Muscle of back (tissue), 3 donors: ENCODE measurements at regions not wholly inside any gene's neighbourhood (a gene's known extent, or its start where the extent isn't known, plus 50 kb on each side); places are given as distances from the start of the nearest gene placed in this dataset.
"Not testable (repeated sequence)": the region's sequence is repeated elsewhere in the genome, so short reads cannot be mapped to it uniquely, and the experiment has no call there.

Experiments
- DNase-seq, 3 donors: peaks; one replicate each; pipeline versions ENCODE4 v3.0.0 to v3.0.0-alpha.2; 2013

GRCh38 chr1:182227864-182228547 lies 163.6 kb downstream of the GLUL start:
- no peak for DNase-seq

GRCh38 chr1:182226618-182227017 lies 165.0 kb downstream of the GLUL start:
- DNase-seq = no peak

- not testable (repeated sequence) for DNase-seq
These were observed 164.2 kb upstream of the ZNF648 start for GRCh38 chr1:182225755-182226154.

GRCh38 chr1:182221990-182222389 lies 160.5 kb upstream of the ZNF648 start:
- DNase-seq = not testable (repeated sequence)

- not testable (repeated sequence) for DNase-seq
These were observed 159.9 kb upstream of the ZNF648 start for GRCh38 chr1:182221367-182221766.

- DNase-seq = no peak
These were observed 156.5 kb upstream of the ZNF648 start for GRCh38 chr1:182217967-182218366.

- DNase-seq = no peak
These were observed 155.6 kb upstream of the ZNF648 start for GRCh38 chr1:182217071-182217470.

- peak in 1 of 3 donors; percentile 44 for DNase-seq
These were observed 154.3 kb upstream of the ZNF648 start for GRCh38 chr1:182215764-182216163.

- DNase-seq = no peak
These were observed 151.7 kb upstream of the ZNF648 start for GRCh38 chr1:182213163-182213562.

- DNase-seq = no peak
These were observed 149.9 kb upstream of the ZNF648 start for GRCh38 chr1:182211386-182211785.

- DNase-seq = no peak
These were observed 148.9 kb upstream of the ZNF648 start for GRCh38 chr1:182210417-182210816.

- no peak for DNase-seq
These were observed 145.8 kb upstream of the ZNF648 start for GRCh38 chr1:182207300-182207699.

GRCh38 chr1:182206626-182207239 lies 145.2 kb upstream of the ZNF648 start:
- DNase-seq = peak; percentile 49 to 76 (median 62)

GRCh38 chr1:182205351-182206022 lies 144.0 kb upstream of the ZNF648 start:
- no peak for DNase-seq

GRCh38 chr1:182203191-182203875 lies 141.8 kb upstream of the ZNF648 start:
- DNase-seq = no peak

GRCh38 chr1:182201490-182201889 lies 140.0 kb upstream of the ZNF648 start:
- not testable (repeated sequence) for DNase-seq

- DNase-seq = no peak
These were observed 138.7 kb upstream of the ZNF648 start for GRCh38 chr1:182200025-182200812.

GRCh38 chr1:182198006-182198605 lies 136.6 kb upstream of the ZNF648 start:
- DNase-seq = no peak

GRCh38 chr1:182196897-182197870 lies 135.7 kb upstream of the ZNF648 start:
- DNase-seq = peak; percentile 48 to 79 (median 60)

- no peak for DNase-seq
These were observed 134.2 kb upstream of the ZNF648 start for GRCh38 chr1:182195733-182196132.
